Ascending aorta (tissue), 2 donors: ENCODE measurements at regions not wholly inside any gene's neighbourhood (a gene's known extent, or its start where the extent isn't known, plus 50 kb on each side); places are given as distances from the start of the nearest gene placed in this dataset.

Source experiments
- DNase-seq, 2 donors: peaks; one replicate each; pipeline ENCODE4 v3.0.0-alpha.2; 2019; ENCODE audit warnings: low spot score in 2 of 2
- H3K27ac ChIP-seq, 2 donors: fragments of 200-600 bp; sonication (generic); one replicate each; pipeline ENCODE4 v1.5.1; 2016 to 2017; ENCODE audit warnings: mild to moderate bottlenecking in 1 of 2
- H3K27me3 ChIP-seq: fragments of 200-600 bp; sonication (generic); one replicate; pipeline ENCODE4 v1.5.1; 2017
- H3K36me3 ChIP-seq, 2 donors: fragments of 200-600 bp; sonication (generic); one replicate each; pipeline ENCODE4 v1.5.1; 2016
- H3K4me1 ChIP-seq, 2 donors: fragments of 200-600 bp; sonication (generic); one replicate each; pipeline ENCODE4 v1.5.1; 2016 to 2017; ENCODE audit warnings: mild to moderate bottlenecking in 1 of 2
- H3K4me3 ChIP-seq, 2 donors: fragments of 200-600 bp; sonication (generic); one replicate each; pipeline ENCODE4 v1.5.1; 2016 to 2017; ENCODE audit warnings: mild to moderate bottlenecking in 1 of 2
- H3K9me3 ChIP-seq, 2 donors: fragments of 200-600 bp; sonication (generic); one replicate each; pipeline ENCODE4 v1.5.1; 2016
- CTCF ChIP-seq, 3 experiments: fragments of 200-600 bp in 2 of 3; fragments of 450-650 bp in 1 of 3; sonication (generic) in 2 of 3; IDR thresholded peaks; one replicate each; pipeline ENCODE4 v1.5.1; 2016 to 2019; ENCODE audit warnings: antibody characterized with exemption in 3 of 3, mild to moderate bottlenecking in 1 of 3, moderate library complexity in 1 of 3
- intact Hi-C: fragments of 100-400 bp; cut with DNase I; formaldehyde crosslinking; loops from one replicate; pipeline ENCODE4 v1.15.1; 2023

- no peaks in the 10 kb centered on the region for H3K36me3 ChIP-seq
- H3K4me3 ChIP-seq, result peak overlapping the region in 1 of 2 donors; percentile 41
- no peak for DNase-seq
- H3K27ac ChIP-seq, result no peak overlapping the region
- intact Hi-C loops, result no loop called here
- TF ChIP-seq CTCF (IDR thresholded peaks at IDR 0.05), result no peak
- no peaks in the 10 kb centered on the region for H3K9me3 ChIP-seq
- H3K27me3 ChIP-seq, result no peaks in the 10 kb centered on the region
- peaks cover 0 to 7% of the 10 kb centered on the region in 2 donors for H3K4me1 ChIP-seq
Observed at GRCh38 chr5:167951116-167951515, 340.3 kb upstream of the WWC1 start.

- intact Hi-C loops, result no loop called here
- Histone ChIP-seq H3K4me3 (no peak overlapping the region), H3K4me1 (peaks cover 0 to 3% of the 10 kb centered on the region in 2 donors), H3K27me3 (no peaks in the 10 kb centered on the region), H3K9me3 (peaks cover 0 to 2% of the 10 kb centered on the region in 2 donors), H3K27ac (no peak overlapping the region), H3K36me3 (no peaks in the 10 kb centered on the region)
- TF ChIP-seq CTCF (IDR thresholded peaks at IDR 0.05), result no peak
- no peak for DNase-seq
Observed at GRCh38 chr5:167952278-167952995, 339.0 kb upstream of the WWC1 start.

- no peak for DNase-seq
Observed at GRCh38 chr5:167953151-167953798, 338.2 kb upstream of the WWC1 start.

GRCh38 chr5:167961731-167962130 is 329.7 kb upstream of the WWC1 start:
- Histone ChIP-seq H3K27me3 (no peaks in the 10 kb centered on the region), H3K4me3 (no peak overlapping the region), H3K9me3 (no peaks in the 10 kb centered on the region), H3K4me1 (no peaks in the 10 kb centered on the region), H3K36me3 (no peaks in the 10 kb centered on the region), H3K27ac (no peak overlapping the region)
- no peak for DNase-seq
- TF ChIP-seq CTCF (IDR thresholded peaks at IDR 0.05), result no peak
- intact Hi-C loops, result no loop called here

More at GRCh38 chr5:167953151-167953798, 338.2 kb upstream of the WWC1 start:
- Histone ChIP-seq H3K36me3 (no peaks in the 10 kb centered on the region), H3K27me3 (no peaks in the 10 kb centered on the region), H3K27ac (no peak overlapping the region), H3K4me3 (no peak overlapping the region), H3K9me3 (peaks cover 0 to 2% of the 10 kb centered on the region in 2 donors), H3K4me1 (peaks cover 0 to 3% of the 10 kb centered on the region in 2 donors)
- intact Hi-C loops, result no loop called here
- TF ChIP-seq CTCF (IDR thresholded peaks at IDR 0.05), result no peak

GRCh38 chr5:167964529-167964928 is 326.9 kb upstream of the WWC1 start:
- Histone ChIP-seq H3K27me3 (no peaks in the 10 kb centered on the region), H3K36me3 (no peaks in the 10 kb centered on the region), H3K27ac (no peak overlapping the region), H3K9me3 (no peaks in the 10 kb centered on the region), H3K4me3 (no peak overlapping the region), H3K4me1 (no peaks in the 10 kb centered on the region)
- no peak for DNase-seq
- intact Hi-C loops, result no loop called here
- TF ChIP-seq CTCF (IDR thresholded peaks at IDR 0.05), result no peak
